Stomach (tissue), 4 donors: ENCODE measurements at regions not wholly inside any gene's neighbourhood (a gene's known extent, or its start where the extent isn't known, plus 50 kb on each side); places are given as distances from the start of the nearest gene placed in this dataset.

ENCODE experiments used
- CTCF ChIP-seq, 7 experiments: fragments of 450-650 bp in 4 of 7; fragments of 200-600 bp in 3 of 7; sonication (generic) in 3 of 7; IDR thresholded peaks; one replicate each; pipeline ENCODE4 v1.5.1; 2016 to 2019; ENCODE audit warnings: antibody characterized with exemption in 7 of 7, control low read depth in 2 of 7, mild to moderate bottlenecking in 1 of 7
- POLR2A ChIP-seq, 4 donors: fragments of 450-650 bp; IDR thresholded peaks; one replicate each; pipeline ENCODE4 v1.6.1; 2016; ENCODE audit warnings: antibody characterized with exemption in 4 of 4, control low read depth in 2 of 4, mild to moderate bottlenecking in 1 of 4, moderate library complexity in 1 of 4

GRCh38 chr1:2893473-2894120 lies 92.1 kb upstream of the TTC34 start:
- no peak for TF ChIP-seq CTCF (IDR thresholded peaks at IDR 0.05)
- no peak for TF ChIP-seq POLR2A (IDR thresholded peaks at IDR 0.05)
